ENCODE measurements at regions not wholly inside any gene's neighbourhood (a gene's known extent, or its start where the extent isn't known, plus 50 kb on each side); places are given as distances from the start of the nearest gene placed in this dataset.
"Not testable (repeated sequence)": the region's sequence is repeated elsewhere in the genome, so short reads cannot be mapped to it uniquely, and the experiment has no call there.

DNA sequence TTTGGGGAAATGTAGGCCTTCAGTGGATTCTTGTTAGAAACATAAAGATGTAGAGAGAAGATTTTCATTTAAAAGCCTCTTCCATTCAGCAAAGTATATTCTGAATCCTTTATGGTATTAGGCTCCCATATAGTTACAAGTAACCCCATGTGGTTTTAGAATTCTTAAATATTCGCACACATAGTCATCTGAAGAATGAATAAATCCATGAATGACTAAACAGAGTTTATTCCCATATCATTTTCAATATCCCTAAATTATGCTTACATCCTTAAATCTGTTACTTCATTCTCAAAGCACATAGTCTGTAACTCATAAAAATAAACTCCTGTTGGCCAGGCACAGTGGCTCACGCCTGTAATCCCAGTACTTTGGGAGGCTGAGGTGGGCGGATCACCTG lies 962.1 kb downstream of the KCNJ18 start:
- no peak for DNase-seq

DNA sequence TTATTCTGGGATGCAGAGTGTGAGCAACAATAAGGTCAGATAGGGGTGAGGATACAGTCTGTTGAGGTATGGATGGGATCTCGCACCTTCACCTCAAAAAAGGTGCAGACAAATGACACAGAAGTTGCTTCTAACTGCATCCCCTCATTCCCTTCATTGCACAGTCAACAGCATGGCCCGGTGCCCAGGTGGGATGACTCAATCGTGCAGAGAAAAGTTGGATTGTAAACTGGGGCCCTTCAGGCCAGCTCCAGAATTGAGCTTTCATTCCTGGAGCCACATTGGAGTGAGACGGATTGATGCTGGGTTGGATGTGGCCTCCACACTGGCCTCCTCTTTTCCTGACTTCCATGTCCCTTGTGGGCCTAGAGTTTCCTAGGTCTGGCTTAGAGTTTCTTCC lies 977.4 kb downstream of the KCNJ18 start:
- DNase-seq: no peak

DNA sequence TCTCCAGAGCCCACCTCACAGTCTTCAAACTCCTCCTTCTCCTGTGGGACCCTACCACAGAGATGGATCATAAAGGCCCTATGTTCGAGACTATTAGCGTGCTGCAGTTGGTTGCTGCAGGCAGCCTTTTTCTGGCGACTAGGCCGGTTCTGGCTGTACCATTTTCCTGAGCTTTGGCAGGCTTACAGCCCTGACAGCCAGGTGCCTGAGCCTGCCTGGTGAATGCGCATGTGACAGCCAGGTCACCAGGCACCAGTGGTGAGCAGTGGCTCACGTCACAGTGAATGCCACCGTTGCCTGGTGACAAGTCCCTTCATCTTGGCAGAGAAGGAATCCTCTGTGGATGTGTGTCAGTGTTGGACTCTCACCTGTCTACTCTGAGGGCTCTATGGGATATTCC lies 978.8 kb downstream of the KCNJ18 start:
- DNase-seq: no peak

- DNase-seq: no peak
Observed at GRCh38 chr17:22692066-22692805, 999.9 kb downstream of the KCNJ18 start.

- no peak for DNase-seq
Observed at GRCh38 chr17:22692806-22693171, 1000.5 kb downstream of the KCNJ18 start.

DNA sequence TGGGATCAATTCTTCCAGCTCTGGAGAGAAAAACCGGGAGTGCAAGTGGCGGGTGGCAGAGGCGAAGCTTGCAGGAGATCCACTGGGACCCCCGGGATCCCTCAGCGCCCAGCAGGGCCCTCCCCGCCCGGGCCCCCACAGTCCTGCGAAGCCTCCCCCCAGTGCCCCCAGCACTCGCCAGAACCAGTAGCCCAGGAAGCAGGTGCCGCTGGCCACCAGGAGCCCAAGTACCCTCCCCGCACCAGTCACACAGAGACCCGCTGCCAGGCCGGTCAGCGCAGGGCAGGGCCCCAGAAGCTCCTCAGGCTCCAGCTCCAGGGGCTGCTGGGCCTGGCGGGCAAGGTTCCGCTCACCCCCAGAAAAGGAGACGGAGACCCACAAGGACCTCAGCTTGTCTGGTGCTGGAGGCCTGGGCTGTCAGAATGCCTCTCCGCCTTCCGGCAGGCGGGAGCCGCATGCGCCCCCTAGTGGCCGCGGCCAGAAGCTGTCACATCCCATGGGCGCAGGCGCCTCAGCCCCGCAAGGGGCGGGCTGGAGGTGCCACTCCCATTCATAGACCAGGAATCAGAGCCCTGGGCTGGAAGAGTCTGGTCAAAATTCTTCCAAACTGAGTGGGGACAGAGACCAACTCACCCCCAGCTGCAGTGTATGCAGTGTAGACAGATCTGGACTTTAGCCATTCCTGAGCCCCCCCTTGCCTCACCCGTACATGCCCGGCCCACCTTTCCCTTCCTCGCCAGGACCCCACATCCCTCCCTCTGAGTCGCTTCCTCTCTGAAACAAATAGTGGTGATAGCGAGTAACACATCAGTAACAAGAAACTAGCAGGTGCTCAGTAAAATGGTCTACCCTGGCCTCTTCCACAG lies 1002.3 kb downstream of the KCNJ18 start:
- DNase-seq: peak in 1 of 2 experiments; percentile 42

- DNase-seq: peak in 1 of 2 experiments; percentile 5
Observed at GRCh38 chr17:22695228-22695619, 1002.9 kb downstream of the KCNJ18 start.

- DNase-seq: peak in 1 of 2 experiments; percentile 11
Observed at GRCh38 chr17:22703204-22703603, 1010.9 kb downstream of the KCNJ18 start.

DNA sequence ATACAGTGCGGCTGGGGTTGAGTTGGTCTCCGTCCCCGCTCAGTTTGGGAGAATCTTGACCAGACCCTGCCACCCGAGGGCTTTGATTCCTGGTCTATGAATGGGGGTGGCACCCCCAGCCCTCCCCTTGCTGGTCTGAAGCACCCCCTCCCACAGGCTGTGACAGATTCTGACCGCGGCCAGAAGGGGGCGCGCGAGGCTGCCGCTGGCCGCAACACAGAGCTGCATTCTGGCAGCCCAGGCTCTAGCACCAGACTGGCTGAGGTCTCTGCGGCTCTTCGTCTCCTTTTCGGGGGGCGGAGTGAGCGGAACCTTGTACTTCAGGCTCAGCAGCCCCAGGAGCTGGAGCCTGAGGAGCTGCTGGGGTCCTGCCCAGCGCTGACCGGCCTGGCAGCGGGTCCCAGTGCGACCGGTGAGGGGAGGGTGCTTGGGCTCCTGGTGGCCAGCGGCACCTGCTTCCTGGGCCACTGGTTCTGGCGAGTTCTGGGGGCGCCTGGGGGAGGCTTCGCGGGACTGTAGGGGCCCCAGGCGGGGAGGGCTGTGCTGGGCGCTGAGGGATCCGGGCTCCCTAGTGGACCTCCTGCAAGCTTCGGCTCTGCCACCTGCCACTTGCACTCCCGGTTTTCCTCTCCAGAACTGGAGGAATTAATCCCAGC lies 1011.6 kb downstream of the KCNJ18 start:
- peak in 1 of 2 experiments; percentile 36 for DNase-seq

DNA sequence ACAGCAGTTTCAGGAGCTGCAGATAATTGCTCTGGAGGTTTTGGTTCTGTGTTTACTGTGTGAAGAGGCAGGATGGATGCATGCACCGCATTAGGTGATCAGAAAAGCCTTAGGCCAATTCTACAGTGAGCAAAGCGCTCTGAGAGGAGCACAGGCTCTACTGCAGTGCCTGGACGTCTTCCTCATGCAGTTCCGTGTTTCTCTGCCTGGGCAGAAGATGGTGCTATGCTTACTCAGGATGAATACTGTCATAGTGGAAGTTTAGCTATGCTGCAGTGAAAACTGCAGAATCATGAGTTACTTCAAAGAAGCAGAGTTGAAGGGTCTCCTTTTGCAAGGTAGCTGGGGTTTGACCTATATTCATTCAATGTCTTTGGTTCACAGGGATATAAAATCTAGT lies 1012.4 kb downstream of the KCNJ18 start:
- DNase-seq: no peak

- no peak for DNase-seq
Observed at GRCh38 chr17:22707626-22708025, 1015.3 kb downstream of the KCNJ18 start.

- DNase-seq: no peak
Observed at GRCh38 chr17:22717211-22717610, 1024.9 kb downstream of the KCNJ18 start.

DNA sequence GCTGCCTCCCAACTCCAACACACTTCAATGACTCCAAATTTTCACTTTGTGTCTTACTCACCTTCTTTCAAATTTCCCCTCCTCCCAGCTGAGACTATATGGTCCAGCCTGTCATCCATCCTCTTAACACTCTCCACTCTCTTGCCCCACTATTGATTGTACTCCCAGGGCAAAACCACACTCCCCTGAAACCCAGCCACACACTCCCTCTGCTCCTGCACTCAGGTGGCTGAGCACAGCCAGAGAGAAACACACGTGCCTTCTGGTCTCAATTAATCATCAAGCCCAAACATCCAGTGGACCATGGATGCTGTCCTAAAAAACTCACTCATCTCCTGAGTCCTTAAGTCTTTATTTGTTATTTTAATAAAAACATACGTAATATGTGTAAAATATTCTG lies 1026.4 kb downstream of the KCNJ18 start:
- DNase-seq: no peak

GRCh38 chr17:22741066-22741465 lies 1048.7 kb downstream of the KCNJ18 start:
- not testable (repeated sequence) for DNase-seq

Data from NCI-H526 (cell line).